H4 (cell line): ENCODE measurements at regions not wholly inside any gene's neighbourhood (a gene's known extent, or its start where the extent isn't known, plus 50 kb on each side); places are given as distances from the start of the nearest gene placed in this dataset.

ENCODE experiments used
- DNase-seq: peaks from one replicate; pipeline ENCODE4 v3.0.0-alpha.2; 2015; ENCODE audit warnings: low spot score

DNA sequence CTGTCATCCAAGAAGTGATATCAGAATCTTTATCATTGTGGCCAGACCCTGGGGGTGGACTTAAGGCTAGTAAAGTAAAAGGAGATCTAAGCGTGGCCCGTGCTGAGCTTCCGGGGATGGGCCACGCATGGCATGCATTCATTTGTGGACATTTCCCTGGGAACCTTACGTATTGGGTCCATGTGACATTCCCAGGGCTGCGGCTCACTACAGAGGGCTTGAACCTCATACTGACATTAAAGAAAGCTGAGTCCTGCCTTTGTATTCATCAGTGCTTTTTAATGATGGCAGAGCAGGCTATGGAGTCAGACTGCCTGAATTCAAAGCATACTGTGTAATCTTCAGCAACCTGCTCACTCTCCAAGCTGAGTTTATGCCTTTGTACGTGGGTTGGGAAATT, 152.2 kb upstream of the AFDN start:
- DNase-seq: no peak

DNA sequence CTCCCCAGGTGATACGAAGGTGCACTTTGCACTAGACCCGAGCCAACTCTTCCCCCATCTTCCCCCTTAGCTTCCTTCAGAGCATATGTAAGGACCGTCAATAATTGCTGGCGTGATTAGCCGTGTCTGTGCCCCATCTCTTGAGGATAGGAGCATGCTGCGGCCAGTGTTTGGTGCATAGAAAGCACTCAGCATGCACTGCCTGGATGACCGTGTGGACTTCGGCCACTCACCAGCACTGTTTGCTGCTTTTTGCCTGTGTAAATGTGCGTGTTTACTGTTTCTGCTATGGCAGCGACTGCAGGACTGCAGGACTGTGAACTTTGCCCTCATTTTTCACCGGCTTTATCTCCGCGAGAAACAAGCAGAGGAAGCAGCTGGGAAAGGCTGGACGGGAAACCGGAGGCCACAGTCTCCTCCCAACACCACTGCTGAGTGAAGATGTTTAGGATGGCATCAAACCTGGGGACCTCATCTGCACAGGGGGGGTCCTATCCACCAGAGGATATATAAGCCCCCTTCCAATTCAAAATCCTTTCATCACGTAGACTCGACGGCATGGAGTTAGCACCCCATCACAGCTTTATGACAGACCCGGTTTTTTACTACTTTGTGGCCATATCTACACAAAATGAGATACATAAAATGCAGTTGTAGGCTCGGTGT, 150.6 kb upstream of the AFDN start:
- DNase-seq: no peak

DNA sequence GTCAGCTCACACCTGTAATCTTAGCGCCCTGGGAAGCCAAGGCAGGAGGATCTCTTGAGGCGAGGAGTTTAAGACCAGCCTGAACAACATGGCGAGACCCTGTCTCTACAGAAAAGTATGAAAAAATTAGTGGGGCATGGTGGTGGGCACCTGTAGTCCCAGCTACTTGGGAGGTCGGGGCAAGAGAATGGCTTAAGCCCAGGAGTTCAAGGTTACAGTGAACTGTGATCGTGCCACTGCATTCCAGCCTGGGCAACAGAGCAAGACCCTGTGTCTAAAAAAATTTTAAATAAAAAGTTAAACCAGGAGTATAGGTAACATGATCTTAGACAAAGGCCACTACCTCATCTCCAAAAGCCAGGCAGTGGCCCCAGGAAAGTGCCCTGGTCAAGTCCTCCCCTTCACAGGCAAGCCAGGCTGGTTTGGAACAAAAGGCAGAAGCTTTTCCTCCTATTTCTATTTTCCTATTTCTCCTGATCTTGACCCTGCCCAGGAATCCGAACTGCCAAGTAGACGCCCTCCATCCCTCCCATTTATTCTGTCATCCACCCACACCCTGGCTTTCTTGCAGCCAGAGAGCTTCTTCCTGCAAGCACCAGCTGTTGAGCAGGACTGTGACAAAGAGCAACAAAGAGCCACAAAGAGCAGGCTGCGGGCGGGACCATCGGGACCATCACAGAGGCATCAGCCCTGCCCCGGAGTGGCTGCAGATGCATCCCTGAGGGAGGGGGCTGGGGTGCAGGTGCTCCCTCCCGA, 149.9 kb upstream of the AFDN start:
- no peak for DNase-seq

GRCh38 chr6:167677422-167677789, 149.3 kb upstream of the AFDN start:
- DNase-seq: no peak

DNA sequence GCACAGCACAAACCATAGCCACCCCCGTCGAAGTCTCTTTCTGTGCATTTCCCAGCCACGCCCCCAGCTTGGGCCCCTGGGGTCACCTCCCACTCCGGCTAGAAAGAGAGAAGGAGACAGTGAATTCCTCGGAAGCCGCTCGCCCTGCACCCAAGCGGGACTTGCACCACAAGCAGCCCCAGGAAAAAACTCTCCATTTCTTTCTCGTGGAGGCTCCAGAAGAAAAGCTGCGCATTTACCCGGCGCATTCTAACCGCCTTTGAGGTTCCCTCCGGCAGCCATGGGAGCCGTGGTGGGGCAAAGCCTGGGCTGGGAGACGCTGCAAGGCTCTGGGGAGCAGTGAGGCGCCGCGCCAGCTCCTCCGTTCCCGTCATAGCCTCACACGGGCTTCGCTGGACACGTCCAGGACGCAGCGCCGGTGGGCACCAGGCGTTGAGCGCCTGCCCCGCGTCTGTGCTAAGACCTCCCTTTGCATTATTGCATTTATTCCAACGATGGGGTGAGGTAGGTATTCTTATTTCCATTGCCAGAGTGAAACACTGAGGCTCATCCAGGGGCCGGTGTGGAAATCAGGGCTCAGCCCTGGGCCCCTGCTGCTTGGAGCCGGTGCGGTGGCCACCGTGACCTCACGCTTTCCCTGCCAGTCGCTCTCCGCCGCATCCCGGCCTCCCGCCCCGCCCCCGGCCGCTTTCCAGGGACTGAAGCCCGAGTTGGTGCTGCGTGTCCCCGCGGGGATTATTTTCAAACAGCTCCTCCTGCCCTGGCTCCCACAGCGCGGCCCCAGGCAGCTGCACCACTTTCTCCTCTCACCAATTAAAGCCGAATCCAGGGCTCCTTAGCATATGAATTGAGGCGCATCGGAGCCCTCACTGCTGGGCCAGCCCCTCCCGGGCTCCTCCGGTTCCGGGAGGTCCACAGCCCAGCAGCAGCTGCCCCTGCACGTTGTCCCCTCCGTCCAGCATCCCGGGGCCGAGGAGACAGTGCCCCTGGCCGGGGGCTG, 148.3 kb upstream of the AFDN start:
- no peak for DNase-seq

DNA sequence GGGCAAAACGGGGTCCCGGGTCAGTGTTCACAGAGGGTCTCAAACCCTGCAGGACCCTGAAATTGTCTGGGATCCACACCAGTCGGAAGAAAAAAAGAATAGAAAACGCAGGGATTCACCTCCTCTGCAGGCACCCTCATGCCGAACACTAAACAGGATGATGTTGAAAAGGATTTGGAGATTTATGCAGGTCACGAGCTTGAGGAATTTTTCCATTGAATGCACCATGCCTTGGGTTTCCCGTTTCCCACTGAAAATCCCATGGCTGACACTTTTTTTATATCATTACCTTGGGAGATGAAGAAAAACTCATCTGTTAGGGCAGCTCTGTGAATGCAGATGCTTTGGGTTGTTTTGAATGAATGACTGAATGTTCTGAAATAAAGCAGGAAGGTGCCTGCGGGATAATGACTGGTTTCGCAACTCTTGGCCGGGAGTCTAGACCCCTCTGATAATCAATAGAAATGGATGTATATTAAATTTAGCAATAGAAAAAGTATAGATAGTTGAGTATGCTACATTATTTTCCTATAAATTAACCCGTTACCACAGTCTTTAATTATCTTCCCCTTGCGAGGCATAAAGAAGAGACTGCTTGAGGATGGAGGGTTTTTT, 147.5 kb upstream of the AFDN start:
- DNase-seq: no peak

DNA sequence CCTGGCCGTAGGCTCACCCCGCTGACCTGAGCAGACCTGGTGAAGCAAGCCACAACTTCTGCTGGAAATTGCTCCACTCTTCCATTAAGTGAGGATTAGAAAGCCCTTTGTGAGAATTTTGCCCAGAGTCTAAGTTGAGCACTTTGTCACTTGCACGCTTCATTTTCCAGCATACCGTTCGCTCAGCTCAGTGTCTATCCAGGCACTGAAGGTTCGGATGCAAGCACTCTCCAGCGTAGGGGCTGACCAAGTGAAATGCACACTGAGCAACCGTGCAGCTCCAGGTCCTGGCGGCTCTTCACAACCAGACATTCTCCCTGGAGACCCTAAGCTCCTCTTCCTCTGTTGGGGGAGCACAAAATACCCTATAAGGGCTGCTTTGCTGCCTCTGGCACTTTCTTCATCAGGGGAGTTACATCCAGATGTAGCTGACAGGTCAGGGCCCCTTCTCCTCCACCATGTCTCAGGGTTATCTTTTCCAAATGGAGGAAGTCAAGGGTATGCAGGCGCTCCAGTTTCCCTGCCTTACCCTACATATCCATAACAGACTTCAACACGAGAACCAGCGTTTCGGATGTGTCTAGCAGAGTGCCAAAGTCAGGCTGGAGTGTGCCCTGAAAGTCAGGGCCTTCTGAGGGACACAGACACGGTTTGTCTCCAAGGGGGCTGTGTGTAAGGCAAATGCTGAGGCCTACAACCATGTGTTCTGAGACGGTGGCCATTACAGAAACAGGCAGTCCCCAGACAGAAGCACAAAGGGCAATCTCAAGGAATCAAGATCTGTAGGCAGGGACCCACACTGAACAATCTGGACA, 146.7 kb upstream of the AFDN start:
- DNase-seq: no peak

DNA sequence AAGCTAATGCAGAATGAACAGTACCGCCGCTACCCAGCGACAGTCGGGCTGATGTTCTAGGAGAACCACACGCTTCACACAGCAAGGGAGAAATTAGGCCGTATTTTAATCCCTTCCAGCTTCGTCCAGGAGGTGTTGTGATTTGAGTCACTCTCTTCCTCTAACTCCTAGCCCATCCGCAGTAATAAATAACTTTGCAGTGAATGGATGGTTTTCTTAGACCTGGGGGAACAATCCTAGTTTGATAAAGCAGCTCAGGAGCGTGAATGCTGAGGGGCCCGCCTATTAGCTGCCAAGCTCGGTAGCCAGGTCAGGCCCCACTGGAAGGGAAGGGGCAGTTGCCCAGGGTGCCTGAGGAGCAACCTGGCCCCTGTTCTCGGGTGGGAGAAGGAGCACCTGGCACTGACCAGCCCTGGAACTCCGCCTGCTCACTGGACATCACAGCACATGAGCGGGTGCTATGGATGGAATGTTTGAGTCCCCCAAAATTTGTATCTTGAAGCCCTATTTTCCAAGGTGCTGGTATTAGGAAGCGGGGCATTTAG, 146.0 kb upstream of the AFDN start:
- DNase-seq: no peak

DNA sequence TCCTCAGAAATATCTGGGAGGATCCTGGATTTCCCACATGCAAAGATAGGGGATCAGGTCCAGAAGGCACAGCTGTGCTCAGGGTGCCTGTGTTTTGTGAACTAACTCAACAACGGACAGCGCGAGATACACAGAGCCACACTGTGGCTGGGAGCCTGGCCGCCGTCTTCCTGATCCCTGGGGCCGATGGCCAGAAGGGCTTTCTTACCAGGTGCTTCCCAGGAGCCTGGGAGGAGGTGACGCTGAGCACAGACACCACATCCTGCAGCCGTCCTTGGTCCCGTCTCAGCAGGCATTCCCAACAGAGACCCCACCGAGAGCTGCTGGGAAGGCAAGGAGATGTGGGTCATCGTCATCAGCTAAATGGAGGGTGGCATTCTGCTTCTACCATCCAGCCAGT, 144.6 kb upstream of the AFDN start:
- no peak for DNase-seq

DNA sequence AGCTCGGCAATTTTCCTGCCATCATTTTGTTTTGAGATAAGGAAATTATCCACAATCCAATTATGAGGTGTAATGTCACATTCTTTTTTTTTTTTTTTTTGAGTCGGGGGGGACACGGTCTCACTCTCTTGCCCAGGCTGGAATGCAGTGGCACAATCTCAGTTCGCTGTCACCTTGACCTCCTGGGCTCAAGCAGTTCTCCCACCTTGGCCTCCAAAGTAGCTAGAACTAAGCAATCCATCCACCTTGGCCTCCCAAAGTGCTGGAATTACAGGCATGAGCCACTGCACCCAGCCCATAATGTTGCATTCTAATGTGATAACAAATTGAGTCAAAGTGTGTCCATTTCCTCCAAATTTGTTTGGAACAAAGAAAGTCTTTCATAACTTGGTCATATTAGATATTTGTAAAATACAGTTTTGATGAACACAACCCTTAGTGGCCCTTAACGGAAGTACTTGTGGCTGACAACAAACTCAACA, 144.1 kb upstream of the AFDN start:
- DNase-seq: no peak

- peak; percentile 49 for DNase-seq
Observed at GRCh38 chr6:167683028-167683862, 143.5 kb upstream of the AFDN start.

- no peak for DNase-seq
Observed at GRCh38 chr6:167684276-167685104, 142.2 kb upstream of the AFDN start.

DNA sequence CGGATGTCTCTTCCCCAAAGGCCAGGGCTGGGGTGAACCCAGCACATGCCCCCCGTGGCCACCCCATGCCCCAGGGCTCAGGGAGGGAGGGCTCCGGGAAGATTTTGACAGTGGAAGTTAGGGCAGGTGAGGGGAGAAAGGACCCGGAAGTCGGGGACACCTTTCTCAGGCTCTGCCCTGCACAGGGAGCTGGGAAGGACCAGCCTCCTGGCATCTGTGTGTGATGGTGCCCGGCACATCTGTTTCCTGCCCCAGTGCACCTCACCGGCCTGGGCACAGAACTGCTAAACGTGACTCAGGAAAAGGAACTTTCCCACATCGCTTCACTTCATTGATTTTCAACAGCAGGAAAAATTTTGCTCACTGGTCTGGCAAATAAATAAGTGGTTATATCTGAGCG, 141.1 kb upstream of the AFDN start:
- DNase-seq: no peak

DNA sequence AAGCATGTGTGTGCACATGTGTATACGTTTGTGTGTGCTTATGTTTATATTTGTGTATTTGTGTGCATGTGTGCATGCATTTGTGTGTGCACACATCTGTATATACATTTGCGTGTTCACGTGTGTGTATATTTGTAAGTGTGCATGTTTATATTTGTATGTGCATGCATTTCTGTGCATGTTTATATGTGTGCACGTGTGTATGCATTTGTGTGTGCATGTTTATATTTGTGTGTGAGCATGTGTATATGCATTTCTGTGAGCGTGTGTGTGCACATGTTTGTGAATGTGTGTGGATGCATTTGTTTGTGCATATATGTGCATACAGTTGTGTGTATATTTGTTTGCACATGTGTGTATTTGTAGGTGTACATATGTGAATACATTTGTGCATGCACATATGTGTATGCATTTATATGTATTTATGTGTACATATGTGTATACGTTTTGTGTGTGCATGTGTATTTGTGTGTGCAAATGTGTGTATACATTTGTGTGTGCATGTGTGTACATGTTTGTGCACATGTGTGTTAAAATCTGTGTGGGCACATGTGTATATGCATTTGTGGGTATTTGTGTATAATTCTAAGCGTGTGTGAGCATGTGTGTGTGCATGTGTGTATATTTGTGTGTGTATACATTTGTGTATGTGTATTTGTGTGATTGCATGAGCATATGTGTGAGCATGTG, 140.4 kb upstream of the AFDN start:
- no peak for DNase-seq

DNA sequence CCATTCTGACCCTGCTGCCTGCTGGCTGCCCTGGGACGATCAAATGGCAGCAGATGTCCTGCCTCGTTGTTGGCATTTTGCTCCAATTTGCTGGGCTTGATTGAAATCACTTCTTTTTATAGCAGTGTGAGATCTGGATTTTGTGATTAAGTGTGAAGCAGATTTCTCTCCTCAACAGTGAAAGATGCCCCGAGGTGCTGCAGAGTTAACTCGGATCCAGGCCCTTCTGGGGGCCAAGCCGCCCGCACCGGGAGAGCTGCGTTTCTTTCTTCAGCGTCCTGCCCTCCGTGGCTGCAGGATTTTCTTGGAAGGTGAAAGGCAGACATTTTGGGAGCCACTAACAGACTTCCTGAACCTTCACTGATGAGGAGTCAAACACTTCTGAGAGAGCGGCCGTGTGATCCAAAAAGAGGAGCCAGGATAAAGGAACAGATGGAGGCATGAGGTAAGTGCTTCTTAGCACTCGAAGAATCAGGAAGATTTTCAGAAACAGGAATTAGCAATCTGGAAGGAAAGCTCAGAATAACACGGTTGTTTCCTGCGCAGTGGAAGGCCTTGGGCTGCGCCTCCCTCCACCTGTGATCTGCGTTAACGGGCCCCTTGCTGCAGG, 139.5 kb upstream of the AFDN start:
- no peak for DNase-seq

DNA sequence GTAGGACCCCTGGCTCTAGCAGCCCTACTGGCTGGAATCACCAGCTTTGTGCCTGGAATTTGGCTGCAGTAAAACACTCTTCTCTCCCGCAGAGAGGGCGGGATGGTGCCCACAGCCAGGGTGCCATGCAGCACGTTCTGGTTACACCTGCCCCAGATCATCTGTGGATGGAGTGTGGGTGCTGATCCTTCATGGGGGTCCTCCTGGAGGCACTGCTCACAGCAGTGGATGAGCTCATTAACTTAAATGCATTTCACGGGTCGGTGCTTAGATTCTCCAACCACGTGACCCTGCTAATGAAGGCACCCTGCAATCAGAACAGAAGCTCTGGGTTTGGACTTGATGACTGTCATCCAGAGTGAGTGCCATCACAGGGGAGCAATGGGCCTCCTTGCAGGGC, 138.6 kb upstream of the AFDN start:
- DNase-seq: no peak

DNA sequence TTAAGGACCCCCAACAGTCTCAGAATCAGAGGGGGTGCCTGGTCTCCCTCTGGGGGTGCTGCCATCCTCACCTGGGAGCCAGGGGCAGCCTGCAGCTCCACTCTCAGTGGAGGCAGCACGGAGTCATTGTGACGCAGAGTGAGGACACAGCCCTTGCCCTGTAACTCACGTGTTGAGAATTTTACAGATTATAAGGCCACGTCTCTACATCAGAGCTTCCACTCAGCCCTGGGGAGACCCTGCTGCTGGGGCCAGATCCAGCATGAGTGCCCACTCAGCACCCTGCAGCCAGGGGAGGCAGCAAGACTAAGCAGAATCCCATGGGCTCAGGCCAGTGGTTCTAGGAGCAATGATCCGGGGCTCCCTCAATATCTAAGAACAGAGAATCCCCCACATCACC, 137.4 kb upstream of the AFDN start:
- DNase-seq: no peak

DNA sequence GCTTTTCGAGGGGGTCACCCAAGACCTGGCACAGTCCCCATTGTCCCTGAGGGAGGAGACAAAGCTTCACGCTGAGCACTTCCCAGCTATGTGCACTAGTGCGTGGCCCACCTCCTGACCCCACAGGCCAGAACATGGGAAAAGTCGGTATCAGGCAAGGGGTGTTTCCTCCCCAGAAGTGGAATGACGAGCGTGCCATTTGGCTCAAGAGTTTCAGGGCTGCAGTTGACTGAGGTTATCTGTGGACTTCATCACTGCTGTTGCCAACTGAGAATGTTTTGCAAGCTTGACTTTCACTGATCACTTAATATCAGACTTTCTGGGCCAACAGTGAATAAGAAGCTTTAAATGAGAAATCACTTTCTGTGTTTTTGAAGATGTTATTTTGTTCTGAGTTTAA, 137.0 kb upstream of the AFDN start:
- no peak for DNase-seq
